ENCODE measurements at regions not wholly inside any gene's neighbourhood (a gene's known extent, or its start where the extent isn't known, plus 50 kb on each side); places are given as distances from the start of the nearest gene placed in this dataset.
"Not testable (repeated sequence)": the region's sequence is repeated elsewhere in the genome, so short reads cannot be mapped to it uniquely, and the experiment has no call there.

DNA sequence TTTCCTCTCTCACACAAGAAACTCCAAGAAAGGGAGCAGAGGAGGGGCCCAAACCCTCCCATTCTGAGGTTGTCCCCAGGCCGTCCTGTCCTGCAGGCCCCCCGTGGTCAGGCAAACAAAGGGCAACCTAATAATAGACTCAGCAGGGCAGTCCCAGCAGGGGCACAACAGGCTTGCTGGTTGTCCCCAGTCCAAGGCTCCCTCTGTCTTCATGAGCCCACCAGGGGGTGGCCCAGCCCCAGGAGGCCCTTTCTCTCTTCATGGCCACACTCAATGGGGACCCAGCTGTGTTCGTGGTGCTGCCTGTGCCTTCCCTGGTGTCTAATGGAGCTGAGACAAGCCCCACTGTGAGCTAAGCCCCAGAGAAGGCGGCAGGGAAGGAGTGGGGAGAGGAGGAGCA, 359.9 kb downstream of the ADGRD1 start:
- no peak for DNase-seq (ENCODE audit: low spot score)

DNA sequence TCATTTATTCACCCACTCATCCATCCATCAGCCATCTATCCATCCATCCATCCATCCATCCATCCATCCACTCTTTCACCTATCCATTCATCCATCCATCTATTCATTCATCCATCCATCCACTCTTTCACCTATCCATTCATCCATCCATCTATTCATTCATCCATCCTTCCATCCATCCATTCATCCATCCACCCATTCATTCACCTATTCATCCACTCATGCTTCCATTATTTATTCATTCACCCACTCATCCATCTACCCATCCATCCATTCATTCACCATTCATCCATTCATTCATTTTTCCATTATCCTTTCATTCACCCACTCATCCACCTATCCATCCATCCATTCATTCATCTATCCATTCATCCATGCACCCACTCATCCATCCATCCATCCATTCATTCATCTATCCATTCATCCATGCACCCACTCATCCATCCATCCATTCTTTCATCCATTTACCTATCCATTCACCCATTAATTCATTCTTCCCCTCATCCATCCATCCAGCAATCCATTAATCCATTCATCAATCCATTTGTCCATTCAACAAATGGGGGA, 360.9 kb downstream of the ADGRD1 start:
- DNase-seq (ENCODE audit: low spot score) = no peak

DNA sequence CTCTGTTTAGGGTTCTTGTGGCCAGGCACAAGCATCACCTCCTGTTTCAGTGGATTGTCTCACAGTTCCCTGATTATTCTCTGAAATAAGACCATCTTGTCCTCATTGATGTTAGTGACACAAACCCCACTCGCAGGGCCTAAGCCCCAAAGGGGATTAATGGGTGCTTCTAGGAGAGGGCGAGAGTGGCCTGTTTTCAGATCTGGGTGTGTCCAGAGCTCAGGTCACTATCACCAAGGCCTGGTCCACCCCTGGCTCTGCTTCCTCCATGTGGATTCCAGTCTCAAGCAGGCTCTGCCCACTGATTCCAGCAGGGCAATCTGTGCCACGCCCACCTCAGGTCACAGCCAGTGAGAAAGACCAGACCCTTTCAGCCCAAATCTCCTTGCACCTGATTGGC, 361.9 kb downstream of the ADGRD1 start:
- no peak for DNase-seq (ENCODE audit: low spot score)

DNA sequence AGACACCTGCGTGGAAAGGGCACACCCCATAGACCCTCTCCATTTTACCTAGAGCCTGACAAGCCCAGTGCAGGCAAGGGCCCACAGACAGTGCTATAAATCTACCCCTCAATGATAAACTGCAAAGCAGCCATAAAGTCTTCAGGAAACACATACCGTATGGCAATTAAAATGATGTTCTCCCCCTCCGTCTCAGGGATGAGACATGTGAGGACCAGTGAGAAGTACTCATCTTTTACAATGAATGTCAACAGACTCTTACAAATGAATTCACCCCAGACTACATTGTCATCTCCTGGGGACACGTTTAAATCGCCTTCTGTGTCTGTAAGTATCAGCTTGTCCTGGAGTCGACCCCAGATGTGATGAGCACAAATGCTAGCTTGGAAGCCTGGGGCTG, 362.7 kb downstream of the ADGRD1 start:
- no peak for DNase-seq (ENCODE audit: low spot score)

DNA sequence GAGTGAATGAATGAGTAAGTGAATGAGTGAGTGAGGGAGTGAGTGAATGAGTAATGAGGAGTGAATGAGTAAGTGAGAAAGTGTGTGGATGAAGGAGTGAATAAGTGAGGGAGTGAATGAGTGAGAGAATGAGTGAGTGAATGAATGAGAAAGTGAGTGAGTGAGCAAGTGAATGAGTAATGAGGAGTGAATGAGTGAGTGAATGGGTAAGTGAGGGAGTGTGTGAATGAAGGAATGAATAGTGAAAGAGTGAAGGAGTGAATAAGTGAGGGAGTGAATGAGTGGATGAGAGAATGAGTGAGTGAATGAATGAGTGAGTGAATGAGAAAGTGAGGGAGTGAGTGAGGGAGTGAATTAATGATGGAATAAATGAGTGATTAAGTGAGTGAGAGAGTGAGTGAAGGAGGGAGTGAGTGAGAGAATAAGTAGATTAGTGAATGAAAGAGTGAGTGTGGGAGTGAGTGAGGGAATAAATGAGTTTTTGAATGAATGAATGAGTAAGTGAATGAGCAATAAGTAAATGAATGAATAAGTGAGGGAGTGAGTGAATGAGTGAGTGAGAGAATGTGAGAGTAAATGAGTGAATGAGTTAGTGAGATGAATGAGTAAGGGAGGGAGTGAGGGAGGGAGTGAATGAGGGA, 364.5 kb downstream of the ADGRD1 start:
- DNase-seq (ENCODE audit: low spot score) = no peak

DNA sequence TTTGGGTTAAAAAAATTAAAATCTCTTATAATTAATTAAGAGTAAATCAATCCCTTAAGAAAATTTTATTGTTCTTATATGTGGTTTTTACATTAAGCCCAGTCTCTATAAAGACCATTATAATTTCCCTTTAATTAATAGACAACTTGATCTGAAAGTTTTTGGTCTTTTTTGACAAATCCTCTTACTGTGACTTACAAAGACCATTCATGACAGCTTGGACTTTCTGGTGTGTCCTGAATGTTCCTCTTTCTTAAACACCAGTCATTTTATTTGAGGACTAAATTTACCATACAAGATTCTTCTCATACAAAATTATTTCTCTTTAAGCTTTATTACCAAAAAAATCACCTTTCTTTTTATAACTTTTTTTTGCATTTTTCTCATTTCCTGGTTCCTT, 368.3 kb downstream of the ADGRD1 start:
- DNase-seq (ENCODE audit: low spot score) = no peak

DNA sequence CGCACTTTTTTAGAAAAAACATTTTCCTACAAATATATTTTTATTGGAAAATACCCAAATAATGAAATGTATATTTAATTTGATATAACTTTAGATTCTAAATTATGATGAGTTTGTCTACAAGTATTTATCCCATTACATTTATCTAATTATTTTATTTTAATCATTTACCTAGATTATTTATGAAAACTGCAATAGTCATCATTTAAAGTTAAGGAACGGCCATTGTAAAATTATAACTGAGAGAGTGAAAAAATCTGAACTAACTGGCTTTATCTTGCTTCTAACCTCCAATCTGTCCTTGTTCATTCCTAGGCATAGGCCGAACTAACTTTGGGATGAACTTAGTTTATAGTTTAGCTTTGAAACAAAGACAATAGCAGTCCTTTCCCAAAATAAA, 368.8 kb downstream of the ADGRD1 start:
- not testable (repeated sequence) for DNase-seq (ENCODE audit: low spot score)

DNA sequence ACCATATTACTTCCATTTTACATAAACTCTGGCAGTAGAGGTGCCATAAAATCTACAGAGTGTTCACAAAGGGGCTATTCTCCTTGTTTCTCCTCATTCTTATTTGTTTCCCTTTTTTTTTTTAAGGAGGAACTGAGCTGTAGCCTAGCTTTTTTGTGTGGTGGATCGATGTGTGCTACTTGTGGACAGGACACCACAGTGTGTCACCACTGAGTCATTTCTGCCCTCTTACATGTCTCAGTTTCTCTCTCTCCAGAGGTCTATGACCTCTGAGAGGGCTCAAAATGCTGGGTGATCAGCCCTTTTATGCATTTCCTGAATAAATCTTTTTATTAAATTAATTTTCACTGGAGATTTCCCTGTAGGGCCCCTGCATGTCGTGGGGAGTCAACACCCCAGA, 370.2 kb downstream of the ADGRD1 start:
- no peak for DNase-seq (ENCODE audit: low spot score)

DNA sequence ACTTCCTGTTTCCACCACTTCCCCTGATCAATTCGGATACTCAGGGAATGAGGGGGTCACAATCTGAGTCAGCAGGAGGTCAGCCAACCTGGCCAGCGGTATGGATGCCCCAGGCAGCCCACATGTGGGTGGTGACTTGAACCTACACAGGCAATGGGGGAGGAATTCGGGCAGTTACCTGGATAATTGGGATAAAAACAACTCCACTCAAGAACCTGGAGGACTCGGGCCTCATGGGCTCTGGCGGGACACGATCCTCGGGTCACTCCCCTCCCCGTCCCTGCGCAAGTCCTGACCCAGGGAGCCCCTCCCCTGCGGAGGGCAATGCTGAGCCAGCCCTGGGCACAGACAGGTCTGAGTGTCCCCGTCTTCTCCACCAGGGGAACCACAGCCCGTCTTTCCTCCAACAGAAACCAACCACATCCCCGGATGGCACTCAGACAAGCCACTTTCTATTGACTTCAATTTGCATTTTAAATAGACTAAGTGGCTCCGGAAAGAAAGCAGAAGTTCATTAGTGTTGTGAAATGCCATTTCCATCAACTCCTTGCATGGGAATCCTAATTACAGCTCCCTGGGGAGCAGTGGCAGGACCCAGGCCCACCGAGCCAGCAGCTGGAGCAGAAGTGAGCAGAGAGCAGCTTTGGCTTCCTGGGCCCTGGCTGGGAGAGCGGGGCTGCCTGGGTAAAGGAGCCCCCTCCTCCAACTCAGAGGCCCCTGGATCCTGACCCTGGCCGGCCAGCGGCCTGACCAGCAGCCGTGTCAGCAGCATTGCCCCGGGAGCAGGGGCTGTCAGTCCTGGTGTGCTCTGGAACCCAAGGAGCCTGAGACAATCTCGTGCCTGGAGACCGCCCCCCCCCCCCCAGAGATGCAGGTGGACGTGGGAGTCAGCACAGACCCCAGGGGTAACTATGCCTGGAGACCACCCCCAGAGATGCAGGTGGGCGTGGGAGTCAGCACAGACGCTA, 374.1 kb downstream of the ADGRD1 start:
- no peak for DNase-seq (ENCODE audit: low spot score)

DNA sequence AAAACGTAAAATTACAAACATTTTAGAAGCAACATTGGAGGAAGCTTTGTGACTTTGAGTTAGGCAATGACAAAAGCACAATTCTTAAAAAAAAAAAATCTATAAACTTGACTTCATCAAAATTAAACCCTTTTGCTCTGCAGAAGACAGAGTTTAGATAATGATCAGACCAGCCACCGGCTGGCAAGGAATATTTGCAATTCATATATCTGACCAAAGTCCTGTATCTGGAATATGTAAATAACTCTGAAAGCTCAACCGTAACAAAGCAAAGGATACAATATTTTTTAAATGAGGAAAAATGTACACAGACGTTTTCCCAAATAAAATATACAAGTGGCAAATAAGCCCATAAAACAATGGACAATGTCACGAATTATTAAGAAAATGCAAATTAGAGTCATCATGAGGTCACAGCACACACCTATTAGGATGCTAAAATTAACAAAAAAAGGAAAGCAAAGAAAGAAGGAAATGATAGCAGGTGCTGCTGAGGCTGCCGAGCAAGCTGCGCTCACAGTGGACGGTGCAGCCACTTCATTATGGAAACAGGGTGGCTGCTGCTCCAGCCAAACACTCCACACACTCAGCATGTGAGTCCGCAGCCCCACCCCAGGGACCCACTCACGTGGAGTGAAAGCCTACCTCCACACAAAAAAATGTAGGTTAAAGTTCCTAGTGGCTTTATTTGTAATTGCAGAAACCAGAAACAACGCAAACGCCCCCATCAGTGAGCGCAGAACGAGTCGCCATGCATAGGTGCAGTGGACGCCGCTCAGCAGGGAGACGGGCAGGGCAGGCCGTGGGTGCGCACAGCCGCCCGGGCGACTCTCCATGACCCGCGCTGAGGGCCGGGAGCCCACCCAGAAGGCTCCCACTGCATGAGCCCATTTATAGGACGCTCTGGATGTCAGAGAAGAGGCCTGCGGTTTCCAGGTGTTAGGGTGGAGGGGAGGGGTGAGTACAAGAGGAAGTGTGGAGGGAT, 375.4 kb downstream of the ADGRD1 start:
- not testable (repeated sequence) for DNase-seq (ENCODE audit: low spot score)

DNA sequence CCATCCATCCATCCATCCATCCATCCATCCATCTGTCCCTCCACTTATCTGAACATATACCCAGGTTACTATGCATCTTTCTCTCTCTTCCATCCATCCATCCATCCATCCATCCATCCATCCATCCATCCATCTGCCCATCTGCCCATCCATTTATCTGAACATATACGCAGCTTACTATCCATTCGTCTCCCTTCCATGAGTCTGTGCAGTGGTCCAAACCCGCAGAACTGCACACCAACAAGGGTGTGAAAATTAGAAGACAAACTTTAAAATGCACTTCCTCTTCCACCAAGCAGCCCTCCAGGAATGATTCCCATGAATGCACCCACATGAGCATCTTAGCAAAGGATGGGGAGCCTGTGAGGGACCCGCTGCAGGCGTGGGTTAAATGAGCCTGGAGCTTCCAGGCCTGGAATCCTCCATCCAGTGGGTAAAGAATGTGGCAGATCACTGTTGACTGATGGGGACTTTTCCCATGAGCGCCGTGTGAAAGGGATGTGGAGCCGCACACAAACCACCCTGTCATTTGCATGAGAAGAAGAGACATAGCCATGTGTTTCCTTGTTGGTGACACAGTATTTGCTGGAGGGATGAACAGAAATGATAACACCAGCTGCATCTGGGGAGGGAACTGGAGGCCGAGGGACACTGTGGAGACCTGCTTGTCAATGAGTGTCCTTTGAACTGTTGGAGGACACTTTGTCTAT, 376.6 kb downstream of the ADGRD1 start:
- no peak for DNase-seq (ENCODE audit: low spot score)

DNA sequence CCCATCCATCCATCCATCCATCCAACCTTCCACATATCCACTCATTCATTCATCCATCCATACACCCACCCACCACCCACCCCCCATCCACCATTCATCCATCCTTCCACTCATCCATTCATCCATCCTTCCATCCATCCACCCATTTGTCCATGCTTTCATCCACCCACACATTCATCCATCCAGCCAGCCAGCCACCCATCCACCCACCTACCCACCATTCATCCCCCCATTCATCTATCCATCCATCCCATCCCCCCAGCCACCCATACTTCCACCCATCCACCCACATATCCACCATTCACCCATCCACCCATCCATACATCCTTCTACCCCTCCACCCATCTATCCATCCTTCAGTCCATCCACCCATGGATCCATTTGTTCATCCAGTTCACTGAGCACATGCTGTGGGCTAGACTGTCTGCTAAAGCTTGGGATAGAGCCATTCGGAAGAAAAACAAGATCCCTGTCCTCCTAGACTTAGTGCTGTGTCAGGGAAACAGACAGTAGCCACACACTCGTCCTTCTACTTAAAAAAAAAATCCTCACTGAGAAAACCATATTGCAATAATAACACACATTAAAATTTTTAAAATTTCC, 377.5 kb downstream of the ADGRD1 start:
- DNase-seq (ENCODE audit: low spot score) = no peak

DNA sequence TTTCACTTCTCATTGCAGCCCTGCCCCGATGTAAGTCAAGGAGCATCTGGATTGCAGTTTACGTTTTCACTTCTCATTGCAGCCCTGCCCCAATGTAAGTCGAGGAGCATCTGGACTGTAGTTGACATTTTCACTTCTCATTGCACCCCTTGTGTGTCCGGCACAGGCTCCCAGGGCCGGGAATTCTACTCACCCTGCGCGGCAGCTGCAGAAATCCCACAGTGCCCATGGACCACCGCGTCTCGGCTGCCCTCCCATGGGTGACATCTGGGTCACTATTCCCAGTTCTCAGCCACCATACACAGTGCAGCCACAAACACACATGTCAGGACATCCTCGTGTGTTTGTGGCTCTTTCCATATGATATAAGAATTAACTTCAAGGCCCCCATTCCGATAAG, 378.5 kb downstream of the ADGRD1 start:
- DNase-seq (ENCODE audit: low spot score) = no peak

DNA sequence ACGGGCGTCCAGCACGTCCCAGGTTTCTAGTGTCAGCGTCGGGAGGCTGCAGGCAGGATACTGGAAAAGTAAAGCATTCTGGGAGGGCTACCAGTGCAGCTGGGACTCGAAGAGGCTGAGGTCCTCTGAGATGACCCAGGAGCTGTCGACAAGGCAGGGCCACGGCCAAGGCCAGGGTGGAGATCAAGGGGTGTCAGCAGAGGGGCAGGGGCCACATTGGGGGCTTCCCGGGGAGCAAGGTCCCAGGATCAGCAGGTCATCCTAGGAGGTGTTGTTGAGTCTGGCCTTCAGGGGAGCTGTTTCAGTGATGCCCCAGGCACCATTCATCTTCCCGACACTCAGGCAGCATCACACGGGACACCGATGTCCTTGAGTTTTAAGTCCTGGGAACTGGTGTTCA, 377.8 kb upstream of the SFSWAP start:
- no peak for DNase-seq (ENCODE audit: low spot score)

DNA sequence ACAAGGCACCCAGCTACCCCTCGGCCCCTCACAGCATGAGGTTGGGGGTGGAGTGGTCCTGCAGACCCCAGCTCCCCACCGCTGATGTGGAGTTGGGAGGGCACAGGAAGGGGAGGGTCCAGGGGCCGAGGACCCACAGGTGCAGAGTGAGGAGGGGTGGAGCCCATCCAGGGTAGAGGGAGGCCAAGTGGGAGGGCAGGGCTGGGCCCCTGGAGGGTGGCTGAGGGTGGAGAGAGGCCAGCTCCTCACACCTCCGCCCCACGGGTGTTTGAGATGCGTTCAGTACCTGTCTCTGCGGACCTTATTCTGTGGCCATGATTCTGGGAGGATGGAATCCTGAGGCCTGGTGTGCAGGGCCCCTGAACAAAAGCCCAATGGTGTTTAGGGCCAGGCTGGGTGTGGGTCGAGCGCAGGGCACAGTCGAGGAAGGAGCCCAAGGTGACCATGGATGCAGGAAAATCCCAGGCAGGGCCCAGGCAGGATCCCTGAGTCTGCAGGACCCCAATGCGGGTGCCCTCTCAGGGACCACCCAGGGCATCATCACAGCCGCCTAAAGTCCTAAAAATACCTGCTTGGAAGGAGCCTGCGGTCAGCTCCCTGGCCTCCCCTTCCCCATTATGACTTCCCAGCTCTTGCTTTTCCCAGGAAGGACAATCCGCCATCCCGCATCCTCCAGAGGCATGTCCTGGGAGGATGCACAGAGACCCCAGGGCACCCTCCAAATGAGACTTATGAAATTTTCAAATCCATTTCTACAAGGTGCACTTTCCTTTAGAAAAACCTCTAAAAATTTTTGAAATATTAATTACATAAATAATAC, 377.1 kb upstream of the SFSWAP start:
- DNase-seq (ENCODE audit: low spot score) = no peak

DNA sequence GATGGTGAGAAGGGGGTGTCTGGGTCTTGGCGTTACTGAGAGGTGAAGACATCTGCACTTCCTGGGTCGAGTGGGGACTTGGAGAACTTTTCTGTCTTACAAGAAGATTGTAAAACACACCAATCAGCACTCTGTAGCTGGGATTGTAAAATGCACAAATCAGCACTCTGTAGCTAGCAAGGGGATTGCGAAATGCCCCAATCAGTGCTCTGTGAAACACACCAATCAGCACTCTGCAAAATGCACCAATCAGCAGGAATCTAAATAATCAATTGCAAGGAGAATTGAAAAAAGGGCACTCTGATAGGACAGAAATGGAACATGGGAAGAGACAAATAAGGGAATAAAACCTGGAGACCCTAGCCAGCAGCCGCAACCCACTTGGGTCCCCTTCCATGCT, 376.1 kb upstream of the SFSWAP start:
- DNase-seq (ENCODE audit: low spot score) = no peak

DNA sequence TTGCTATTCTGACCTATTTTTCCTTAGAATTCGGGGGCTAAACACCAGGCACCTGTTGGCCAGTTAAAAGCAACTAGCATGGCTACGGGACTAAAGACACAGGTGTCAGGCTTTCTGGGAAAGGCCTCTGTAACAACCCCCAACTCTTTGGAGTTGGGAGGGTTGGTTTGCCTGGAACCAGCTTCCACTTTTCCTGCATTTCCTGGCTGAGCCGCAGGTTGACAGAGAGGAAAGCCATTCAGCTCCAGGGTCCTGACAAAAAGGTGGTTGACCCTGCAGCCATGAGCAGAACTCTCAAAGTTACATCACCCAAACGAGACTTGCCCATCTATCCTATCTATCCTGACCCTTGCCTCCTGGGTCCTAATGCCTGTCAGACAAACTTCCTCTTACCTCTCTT, 375.4 kb upstream of the SFSWAP start:
- no peak for DNase-seq (ENCODE audit: low spot score)

DNA sequence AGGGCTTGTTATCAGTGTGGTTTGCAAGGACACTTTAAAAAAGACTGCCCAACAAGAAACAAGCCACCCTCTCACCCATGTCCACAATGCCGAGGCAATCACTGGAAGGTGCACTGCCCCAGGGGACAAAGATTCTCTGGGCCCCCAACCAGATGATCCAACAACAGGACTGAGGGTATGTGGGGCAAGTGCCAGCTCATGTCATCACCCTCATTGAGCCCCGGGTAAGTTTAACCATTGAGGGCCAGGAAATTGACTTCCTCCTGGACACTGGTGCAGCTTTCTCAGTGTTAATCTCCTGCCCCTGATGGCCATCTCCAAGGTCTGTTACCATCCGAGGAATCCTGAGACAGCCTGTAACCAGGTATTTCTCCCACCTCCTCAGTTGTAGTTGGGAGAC, 373.0 kb upstream of the SFSWAP start:
- not testable (repeated sequence) for DNase-seq (ENCODE audit: low spot score)

DNA sequence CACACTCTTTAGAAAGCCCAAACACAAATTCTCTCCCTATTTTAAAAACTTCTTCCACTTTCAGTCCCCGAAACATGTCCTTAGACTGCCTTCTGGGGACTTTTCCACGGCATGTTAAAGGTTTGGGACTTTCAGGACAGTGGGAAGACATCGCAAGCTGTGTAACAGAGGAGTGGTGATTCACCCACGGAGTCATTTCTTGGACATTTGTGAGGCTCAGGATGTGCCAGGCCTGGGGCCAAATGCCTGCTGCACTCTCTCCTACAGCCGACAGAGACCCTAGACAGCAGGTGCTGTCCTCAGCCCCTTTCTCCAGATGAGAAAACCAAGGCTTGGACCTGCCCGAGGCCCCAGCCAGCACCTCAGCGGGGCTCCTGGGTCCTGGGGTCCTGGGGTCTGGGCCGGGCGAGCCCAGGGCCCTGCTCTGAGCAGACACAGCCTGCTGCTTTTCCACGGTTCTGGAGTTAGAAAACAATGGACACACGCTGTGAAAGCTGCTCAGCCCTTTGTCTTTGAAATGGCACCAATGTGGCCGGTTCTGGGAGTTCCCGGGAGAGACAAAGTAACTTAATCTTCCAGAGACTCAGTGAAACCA, 370.2 kb upstream of the SFSWAP start:
- no peak for DNase-seq (ENCODE audit: low spot score)

DNA sequence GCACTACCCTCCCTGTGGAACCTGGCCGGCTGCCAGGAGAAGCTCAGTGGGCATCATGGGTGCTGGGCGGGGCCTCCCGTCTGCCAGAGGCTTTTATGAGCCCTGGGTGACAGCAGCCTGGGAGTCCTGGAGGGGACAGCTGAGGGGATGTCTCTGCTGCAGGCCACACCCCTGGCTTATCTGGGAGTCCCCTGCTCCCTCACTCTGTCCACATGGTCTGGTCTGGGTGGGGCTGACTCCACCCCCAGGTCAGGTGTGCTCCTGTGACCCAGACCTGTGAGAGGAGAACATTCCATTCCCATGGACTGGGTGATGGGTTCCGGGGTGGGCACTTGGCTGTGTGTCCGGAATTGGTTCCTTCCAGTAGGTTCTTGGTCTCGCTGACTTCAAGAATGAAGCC, 369.3 kb upstream of the SFSWAP start:
- DNase-seq (ENCODE audit: low spot score) = not testable (repeated sequence)

Data from AG20443 (cell line).